ENCODE measurements at regions not wholly inside any gene's neighbourhood (a gene's known extent, or its start where the extent isn't known, plus 50 kb on each side); places are given as distances from the start of the nearest gene placed in this dataset.

DNA sequence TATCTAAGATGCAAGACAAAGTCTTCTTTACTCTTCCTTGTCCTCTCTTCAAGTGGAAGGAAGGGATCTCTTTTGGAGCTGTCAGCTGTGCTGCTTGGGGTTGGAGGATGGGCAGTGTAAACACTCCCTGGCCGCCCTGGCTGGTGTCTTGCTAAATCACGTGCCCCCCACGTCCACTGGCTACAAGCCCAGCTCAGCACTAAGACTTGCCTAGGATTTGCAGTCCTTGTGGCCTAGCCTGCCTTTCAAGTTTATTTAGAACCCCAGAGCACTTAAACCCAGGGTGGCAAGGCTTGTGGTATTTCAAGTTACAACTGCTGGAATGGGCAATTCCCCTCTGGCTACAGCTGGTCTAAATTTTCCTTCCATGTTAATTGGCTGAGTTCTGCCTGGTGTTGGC is 272.4 kb upstream of the MYO3A start:
- DNase-seq (ENCODE audit: low spot score), result no peak

DNA sequence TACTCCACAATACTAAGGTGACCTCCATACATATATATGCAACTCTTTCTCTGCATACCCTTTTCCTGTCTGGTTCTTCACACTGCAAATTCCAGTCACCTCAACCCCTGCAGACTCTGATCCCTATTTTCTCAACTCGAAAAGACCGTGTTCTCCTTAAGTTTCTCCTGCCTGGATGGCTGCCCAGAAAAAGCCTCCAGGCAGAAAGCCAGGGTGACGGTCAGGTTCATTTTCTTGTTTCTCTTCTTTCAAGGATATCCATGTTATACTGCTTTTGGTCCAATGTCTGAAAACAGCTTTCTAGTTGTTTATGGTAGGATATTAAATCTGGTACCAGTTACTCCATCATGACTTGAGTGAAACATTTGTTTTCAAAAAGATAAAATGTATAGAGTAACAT is 267.8 kb upstream of the MYO3A start:
- no peak for DNase-seq (ENCODE audit: low spot score)

DNA sequence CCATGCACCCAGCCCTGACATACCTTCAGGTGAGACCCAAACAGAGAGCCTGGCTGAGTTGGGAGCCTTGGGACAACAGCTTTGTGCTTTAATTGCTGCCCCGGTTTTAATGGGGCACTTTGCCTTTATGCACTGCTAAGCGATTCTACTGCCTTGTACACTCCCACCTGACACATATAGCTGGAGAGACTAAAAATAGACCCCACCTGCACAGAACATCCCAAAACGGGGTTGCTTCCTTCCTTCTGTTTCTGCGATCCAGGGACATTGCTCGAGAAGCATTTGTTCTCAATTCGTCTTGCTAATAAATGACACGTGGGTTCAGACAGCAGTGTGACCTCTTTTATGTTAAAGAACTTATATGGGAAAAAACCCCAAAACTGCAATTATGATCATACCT is 258.8 kb upstream of the MYO3A start:
- no peak for DNase-seq (ENCODE audit: low spot score)

GRCh38 chr10:25675615-25676014 is 258.4 kb upstream of the MYO3A start:
- DNase-seq (ENCODE audit: low spot score), result no peak

GRCh38 chr10:25678220-25678619 is 255.8 kb upstream of the MYO3A start:
- no peak for DNase-seq (ENCODE audit: low spot score)

DNA sequence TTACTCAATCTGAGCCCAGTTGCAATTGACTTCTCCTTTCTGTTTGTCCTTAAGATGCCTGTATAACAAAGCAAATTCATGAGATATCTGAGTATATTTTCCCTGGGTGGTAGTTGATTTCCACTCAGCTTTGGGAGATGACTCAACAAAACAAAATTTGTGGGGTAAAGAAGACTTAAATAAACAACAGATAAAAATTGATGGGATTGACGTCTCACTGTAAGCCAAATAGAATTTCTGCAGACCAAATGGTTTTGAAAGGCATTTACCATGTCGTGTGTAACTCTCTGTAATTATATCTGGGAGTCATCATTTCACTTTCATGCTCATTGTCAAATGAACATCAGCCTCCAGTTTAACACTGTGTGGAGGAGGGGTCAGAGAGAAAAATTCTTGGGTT is 255.4 kb upstream of the MYO3A start:
- no peak for DNase-seq (ENCODE audit: low spot score)

DNA sequence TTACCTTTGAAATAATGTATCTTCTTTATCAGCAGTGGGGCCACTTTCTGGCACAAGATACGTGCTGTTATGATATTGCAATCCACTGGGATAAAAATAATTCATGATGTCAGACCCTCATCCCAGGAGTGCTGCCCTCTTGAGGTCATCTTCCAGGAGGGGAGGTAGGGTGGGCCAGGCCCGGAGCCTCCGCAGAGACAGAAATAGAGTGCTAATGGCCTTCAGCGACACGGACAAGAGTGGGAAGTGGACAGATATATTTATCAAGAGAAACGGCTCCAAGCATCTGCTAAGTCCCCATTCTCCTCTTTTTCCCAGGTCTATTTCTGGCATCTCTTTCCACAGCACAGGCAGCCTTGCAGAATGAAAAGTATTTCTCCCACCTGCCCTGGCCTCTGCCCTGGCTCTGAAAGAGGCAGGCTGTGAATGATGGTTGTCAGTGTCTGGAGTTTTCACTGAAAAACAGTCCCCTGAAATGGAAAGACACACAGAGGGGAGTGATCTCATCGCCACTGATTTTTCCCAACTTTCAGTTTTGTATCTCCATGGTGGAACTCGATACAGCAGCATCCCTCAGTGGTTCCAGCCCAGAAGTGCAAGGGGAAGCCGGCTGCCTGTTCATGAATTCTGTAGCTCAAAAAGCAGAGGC is 251.7 kb upstream of the MYO3A start:
- no peak for DNase-seq (ENCODE audit: low spot score)

- DNase-seq (ENCODE audit: low spot score), result no peak
These were observed 250.7 kb upstream of the MYO3A start for GRCh38 chr10:25683344-25683743.

- no peak for DNase-seq (ENCODE audit: low spot score)
These were observed 246.5 kb upstream of the MYO3A start for GRCh38 chr10:25687521-25687920.

DNA sequence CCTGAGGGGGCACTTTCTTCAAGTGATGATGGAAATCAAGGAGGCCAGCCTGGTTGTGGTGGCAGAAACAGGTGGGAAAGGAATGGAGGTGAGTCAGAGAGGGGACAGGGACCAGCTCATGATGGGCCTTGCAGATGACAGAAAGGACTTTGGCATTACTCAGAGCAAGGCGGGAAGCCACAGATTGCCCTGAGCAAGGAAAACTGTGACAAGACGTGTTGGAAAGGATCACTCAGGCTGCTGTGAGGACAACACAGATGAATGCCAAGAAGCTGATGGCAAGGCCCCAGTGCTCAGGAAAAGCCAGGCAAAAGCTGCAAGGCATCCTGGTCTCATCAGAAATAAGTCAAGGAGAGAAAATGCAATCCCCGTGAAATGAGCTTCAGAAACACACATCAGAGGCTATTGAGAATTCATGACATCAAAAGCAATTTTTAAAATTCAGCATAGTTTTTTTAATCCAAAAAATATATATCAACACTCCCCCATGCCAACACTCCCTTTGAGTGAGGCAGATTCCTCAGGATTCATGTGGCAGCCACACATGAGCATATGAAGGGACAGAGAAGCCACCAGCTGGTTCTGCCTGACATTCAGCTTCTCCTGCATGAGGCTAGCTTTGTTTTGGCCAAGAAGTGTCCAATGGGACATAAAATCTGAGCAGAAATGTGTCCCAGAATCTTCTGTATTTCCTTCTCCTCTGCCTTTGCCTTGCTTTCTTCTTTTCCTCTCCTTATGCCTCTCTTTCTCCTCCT is 244.5 kb upstream of the MYO3A start:
- no peak for DNase-seq (ENCODE audit: low spot score)

DNA sequence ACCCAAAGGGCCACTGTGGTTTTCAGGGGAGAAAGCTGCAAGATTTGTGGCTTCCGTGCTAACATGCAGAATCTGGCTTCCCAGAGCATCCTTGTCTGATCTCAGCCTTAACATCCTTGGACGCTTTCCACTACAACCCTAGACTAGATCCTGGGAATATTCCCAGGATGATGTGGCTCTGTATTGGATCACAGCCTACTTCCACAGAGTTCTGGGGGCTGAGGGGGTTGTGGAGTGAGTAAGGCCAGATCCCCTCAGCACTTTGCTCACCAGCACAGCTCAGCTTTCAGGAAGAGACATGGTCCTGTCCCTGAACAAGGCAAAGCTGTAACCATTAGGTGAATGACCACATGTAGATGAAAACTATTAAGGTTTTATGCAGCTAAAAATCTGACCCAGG is 241.3 kb upstream of the MYO3A start:
- DNase-seq (ENCODE audit: low spot score), result no peak

DNA sequence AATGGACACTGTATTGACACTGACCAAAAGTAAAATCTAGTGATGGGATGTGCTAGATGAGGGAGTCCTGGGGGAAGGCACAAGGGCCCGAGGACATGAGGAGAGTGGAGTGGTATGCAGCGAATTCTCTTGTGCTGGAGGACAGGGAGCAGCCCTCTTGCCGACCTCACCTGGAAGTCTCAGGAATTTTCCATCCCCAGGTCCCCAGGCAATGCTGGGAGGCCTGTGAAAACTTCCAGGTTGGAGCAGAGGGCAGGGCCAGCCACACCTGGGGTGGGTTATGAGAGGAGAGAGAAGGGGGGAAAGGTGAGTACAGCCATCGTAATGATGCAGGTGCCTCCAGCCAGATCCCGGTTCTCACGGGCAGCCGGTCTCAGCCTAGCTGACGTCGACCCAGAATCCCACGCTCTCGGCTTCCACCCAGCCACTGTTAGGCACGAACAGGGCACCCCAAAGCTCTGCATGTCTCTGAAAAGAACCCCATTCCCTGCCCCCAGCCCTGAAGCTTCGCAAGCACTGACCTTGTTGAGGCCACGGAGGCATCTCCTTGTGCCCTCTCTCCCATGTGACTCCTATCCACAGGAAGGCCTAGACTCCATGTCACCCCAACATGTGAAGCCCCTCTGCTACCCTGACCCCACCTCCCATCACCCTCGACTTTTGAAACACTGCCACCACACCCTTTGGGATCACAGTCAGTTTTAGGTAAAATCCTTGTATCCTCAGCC is 239.7 kb upstream of the MYO3A start:
- DNase-seq (ENCODE audit: low spot score), result no peak

DNA sequence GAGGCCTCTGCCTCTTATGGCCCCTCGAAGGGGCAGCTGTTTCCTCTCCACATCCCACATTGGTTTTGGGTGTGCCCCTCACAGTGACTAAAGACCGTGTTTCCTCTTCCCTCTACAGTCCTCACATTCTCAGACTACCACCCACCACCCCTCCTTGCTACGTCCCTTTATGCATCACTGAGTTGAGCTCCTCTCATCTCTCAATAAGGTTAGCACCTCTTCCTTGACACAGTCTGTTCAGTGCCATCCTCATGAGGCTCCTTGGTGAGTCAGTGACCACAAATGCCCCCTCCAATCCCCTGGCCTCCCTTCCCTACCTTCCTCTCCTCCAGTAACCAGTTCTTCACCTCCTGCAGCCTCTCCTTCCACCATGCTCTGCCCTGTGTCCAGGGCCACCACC is 239.1 kb upstream of the MYO3A start:
- no peak for DNase-seq (ENCODE audit: low spot score)

DNA sequence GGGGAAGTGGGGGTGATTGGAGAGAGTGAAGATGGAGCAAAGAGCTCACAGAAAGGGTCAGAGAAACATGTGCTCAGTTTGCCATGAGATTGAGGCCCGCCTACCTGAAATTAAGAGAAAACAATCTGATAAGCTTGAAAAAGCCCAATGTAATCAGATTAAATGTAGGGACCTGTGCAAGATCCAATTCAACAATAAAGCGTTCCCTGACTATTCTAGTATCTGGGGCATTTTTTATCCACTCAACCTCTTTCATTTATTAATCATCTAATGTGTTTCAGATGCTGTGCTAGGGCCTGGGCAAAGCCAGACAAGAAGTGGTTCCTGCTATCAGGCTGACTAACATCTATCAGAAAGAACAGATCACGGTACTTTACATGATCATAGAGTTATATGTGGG is 238.4 kb upstream of the MYO3A start:
- DNase-seq (ENCODE audit: low spot score), result no peak

- no peak for DNase-seq (ENCODE audit: low spot score)
These were observed 237.9 kb upstream of the MYO3A start for GRCh38 chr10:25696013-25696708.

DNA sequence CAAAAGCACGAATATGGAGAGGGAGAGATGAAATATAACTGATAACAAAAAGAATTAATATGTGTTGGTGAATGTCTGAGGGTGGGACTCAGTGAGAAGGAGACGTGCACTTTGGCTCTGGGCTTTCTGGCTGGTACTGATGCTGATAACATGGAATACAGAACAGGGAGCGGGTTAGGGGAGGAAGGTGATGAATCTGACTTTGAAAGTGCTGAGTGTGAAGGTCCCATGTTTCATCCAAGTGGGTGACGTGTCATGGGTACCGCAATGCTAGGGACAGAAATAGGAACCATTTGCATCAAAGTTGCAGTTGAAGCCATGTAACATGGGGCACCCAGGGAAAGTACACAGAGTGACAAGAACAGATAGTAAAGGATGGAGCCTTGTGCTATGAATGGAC is 236.6 kb upstream of the MYO3A start:
- no peak for DNase-seq (ENCODE audit: low spot score)

DNA sequence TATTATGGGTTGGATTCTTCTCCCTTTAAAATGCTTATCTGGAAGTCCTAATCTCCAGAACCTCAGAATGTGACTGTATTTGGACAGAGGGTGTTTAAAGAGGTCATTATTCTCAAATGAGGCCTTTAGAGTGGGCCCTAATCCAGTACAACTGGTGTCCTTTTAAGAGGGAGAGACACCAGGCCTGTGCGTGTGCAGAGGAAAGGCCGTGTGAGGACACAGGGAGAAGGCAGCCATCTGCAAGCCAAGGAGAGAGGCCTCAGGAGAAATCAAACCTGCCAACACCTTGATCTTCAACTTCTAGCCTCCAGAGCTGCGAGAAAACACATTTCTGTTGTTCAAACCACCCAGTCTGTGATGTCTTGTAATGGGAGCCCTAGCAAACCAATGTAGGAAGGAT is 235.4 kb upstream of the MYO3A start:
- no peak for DNase-seq (ENCODE audit: low spot score)

DNA sequence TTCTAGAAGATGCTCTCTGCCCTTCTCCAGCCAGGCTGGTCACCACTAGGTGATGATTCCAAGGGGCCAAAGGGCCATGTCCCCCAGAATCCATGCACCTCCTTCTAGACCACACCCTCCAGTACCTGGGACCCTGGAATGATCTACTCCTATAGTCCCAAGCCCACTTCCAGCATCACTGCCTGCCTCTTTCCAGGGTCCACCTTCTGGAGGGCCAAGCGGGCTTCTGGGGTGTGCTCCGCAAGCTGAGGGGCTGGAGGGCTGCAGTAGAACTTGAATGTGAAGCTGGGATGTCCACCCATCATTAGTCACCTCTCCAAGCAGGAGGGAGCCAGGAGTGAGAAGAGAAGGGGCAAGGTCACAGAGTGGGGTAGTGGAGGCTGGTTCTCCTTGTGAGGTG is 234.4 kb upstream of the MYO3A start:
- no peak for DNase-seq (ENCODE audit: low spot score)

- no peak for DNase-seq (ENCODE audit: low spot score)
These were observed 232.4 kb upstream of the MYO3A start for GRCh38 chr10:25701652-25702051.

DNA sequence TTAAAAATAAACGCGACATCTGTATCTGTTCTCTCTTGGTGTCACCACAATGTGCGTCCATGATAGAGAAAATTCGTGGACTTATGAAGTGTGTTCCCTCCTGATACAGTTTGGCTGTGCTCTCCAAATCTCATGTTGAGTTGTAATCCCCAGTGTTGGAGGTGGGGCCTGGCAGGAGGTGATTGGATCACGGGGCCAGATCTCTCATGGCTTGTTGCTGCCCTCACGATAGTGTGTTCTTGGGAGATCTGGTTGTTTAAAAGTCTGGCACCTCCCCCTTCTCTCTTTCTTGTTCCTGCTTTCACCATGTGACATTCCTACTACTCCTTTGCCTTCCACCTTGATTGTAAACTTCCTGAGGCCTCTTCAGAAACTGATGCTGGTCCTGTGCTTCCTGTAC is 229.4 kb upstream of the MYO3A start:
- no peak for DNase-seq (ENCODE audit: low spot score)

GRCh38 chr10:25707572-25707971 is 226.5 kb upstream of the MYO3A start:
- no peak for DNase-seq (ENCODE audit: low spot score)

DNA sequence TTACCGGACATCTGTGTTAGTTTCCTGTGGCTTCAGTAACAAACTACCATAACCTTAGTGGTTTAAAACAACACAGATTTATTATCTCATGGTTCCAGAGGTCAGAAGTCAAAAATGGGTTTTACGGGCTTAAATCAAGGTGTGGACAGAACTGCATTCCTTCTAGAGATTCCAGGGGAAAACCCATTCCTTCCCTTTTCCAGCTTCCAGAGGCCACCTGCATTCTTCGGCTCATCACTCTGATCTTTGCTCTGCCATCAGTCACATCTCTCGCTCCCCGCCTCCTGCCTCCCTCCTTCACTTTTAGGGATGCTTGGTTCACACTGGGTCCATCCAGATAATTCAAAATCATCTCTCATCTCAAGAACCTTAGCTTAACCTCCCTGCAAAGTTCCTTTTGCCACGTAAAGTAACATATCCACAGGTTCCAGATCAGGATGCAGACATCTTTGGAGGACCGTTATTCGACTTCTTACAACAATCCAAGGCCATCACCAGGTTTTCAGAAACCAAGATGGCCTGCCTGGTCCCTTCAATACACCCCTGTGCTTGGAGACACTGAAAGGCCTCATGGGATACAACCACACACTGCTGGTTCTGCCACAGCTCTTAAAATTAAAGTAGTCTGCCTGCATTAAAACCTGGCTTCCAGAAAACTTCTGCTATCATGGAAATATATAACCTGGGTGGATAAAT is 225.9 kb upstream of the MYO3A start:
- no peak for DNase-seq (ENCODE audit: low spot score)
